ENCODE measurements at regions not wholly inside any gene's neighbourhood (a gene's known extent, or its start where the extent isn't known, plus 50 kb on each side); places are given as distances from the start of the nearest gene placed in this dataset.

DNA sequence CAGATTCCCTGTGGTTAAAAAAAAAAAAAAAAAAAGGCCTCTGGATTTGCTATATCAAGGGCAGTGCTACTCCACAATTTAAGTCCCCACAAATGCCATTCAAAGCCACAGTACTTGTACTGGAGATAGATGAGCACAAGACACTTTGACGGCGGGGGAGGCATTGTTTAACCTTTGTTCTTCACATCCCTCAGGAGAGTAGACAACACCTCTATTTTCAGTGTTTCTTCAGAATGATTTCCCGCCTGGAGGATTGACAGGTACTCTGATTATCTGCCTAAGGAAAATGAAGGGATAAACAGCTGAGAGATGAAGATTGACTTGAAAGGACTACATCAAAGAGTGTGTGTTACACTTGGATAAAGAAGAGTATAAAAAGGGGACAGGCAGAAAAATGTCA is 58.7 kb downstream of the OTOL1 start:
- Histone ChIP-seq H3K27ac (ENCODE audit: low read depth, low read length) (no peak overlapping the region), H3K27me3 (ENCODE audit: insufficient read depth, low read length) (no peaks in the 10 kb centered on the region), H3K36me3 (ENCODE audit: insufficient read depth, low read length) (no peaks in the 10 kb centered on the region), H3K4me3 (ENCODE audit: low read length) (no peak overlapping the region), H3K9me3 (ENCODE audit: insufficient read depth, low read depth, low read length) (no peaks in the 10 kb centered on the region), H3K4me1 (ENCODE audit: insufficient read depth, low read length) (peaks cover 6% of the 10 kb centered on the region; the same call in 1 of the 2 replicates), H3K9ac (ENCODE audit: low read depth, low read length) (no peak overlapping the region)
- WGBS, result 90% methylated on average over 3 of the region's 3 CpGs

DNA sequence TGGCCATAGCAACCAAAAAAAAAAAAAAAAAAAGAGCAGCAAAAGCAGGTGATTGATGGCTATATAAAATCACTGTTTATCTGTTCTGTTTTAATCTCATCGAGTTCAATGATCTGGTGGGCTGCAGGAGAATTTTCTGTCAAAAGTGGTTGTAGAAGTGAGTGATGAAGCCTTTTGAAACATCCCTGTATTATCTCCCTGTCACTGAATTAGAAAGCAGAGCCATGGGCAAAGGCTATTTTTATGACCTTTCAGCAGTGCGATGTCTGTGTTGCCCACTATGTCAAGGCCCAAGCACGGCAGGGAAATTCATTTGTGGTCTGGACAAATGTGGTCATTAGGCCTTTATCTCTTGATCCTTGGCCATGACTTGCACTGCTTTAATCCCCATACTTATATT is 59.9 kb downstream of the OTOL1 start:
- H3K4me3 ChIP-seq (ENCODE audit: low read length), result no peak overlapping the region
- WGBS, result 97% methylated on average over 3 of the region's 3 CpGs
- H3K27ac ChIP-seq (ENCODE audit: low read depth, low read length), result no peak overlapping the region
- no peaks in the 10 kb centered on the region for H3K36me3 ChIP-seq (ENCODE audit: insufficient read depth, low read length)
- peaks cover 6% of the 10 kb centered on the region; the same call in 1 of the 2 replicates for H3K4me1 ChIP-seq (ENCODE audit: insufficient read depth, low read length)
- no peak overlapping the region for H3K9ac ChIP-seq (ENCODE audit: low read depth, low read length)
- H3K9me3 ChIP-seq (ENCODE audit: insufficient read depth, low read depth, low read length), result no peaks in the 10 kb centered on the region
- H3K27me3 ChIP-seq (ENCODE audit: insufficient read depth, low read length), result no peaks in the 10 kb centered on the region

DNA sequence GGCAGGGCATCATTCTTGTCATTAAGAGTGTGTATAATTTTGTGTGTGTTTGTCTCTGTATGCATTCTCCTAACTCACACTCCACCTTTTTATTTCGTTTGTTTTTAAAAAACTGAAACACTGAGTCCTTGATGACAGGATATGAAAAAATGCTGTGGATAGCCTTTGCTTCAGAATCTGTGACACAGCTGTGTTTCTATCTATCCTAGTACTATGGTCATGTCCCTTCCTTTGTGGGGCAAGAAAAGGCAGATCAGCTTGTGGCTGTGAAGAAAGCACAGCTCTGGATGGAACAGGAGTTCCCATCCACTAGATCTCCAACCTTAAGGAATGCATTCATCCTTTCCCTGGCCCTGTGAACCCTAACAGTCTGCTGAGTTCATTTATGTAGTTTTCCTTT is 60.3 kb downstream of the OTOL1 start:
- no peak overlapping the region for H3K4me3 ChIP-seq (ENCODE audit: low read length)
- WGBS, result 83% methylated on average over 1 of the region's 1 CpG
- H3K9me3 ChIP-seq (ENCODE audit: insufficient read depth, low read depth, low read length), result no peaks in the 10 kb centered on the region
- H3K4me1 ChIP-seq (ENCODE audit: insufficient read depth, low read length), result peaks cover 6% of the 10 kb centered on the region; the same call in 1 of the 2 replicates
- H3K27ac ChIP-seq (ENCODE audit: low read depth, low read length), result no peak overlapping the region
- H3K27me3 ChIP-seq (ENCODE audit: insufficient read depth, low read length), result no peaks in the 10 kb centered on the region
- no peak overlapping the region for H3K9ac ChIP-seq (ENCODE audit: low read depth, low read length)
- H3K36me3 ChIP-seq (ENCODE audit: insufficient read depth, low read length), result no peaks in the 10 kb centered on the region

- no peak overlapping the region for H3K9ac ChIP-seq (ENCODE audit: low read depth, low read length)
Measured at GRCh38 chr3:161557445-161558150, 61.0 kb downstream of the OTOL1 start.

GRCh38 chr3:161558236-161558635 is 61.6 kb downstream of the OTOL1 start:
- Histone ChIP-seq H3K4me3 (ENCODE audit: low read length) (no peak overlapping the region), H3K27ac (ENCODE audit: low read depth, low read length) (no peak overlapping the region), H3K4me1 (ENCODE audit: insufficient read depth, low read length) (peaks cover 6% of the 10 kb centered on the region; the same call in 1 of the 2 replicates), H3K27me3 (ENCODE audit: insufficient read depth, low read length) (no peaks in the 10 kb centered on the region), H3K36me3 (ENCODE audit: insufficient read depth, low read length) (no peaks in the 10 kb centered on the region), H3K9ac (ENCODE audit: low read depth, low read length) (no peak overlapping the region), H3K9me3 (ENCODE audit: insufficient read depth, low read depth, low read length) (no peaks in the 10 kb centered on the region)
- WGBS, result 95% methylated on average over 4 of the region's 4 CpGs

More at GRCh38 chr3:161557445-161558150, 61.0 kb downstream of the OTOL1 start:
- H3K9me3 ChIP-seq (ENCODE audit: insufficient read depth, low read depth, low read length), result no peaks in the 10 kb centered on the region
- no peak overlapping the region for H3K27ac ChIP-seq (ENCODE audit: low read depth, low read length)
- whole genome bisulfite sequencing, result 91% methylated on average over 5 of the region's 5 CpGs
- no peak overlapping the region for H3K4me3 ChIP-seq (ENCODE audit: low read length)
- no peaks in the 10 kb centered on the region for H3K27me3 ChIP-seq (ENCODE audit: insufficient read depth, low read length)
- peaks cover 6% of the 10 kb centered on the region; the same call in 1 of the 2 replicates for H3K4me1 ChIP-seq (ENCODE audit: insufficient read depth, low read length)
- H3K36me3 ChIP-seq (ENCODE audit: insufficient read depth, low read length), result no peaks in the 10 kb centered on the region

DNA sequence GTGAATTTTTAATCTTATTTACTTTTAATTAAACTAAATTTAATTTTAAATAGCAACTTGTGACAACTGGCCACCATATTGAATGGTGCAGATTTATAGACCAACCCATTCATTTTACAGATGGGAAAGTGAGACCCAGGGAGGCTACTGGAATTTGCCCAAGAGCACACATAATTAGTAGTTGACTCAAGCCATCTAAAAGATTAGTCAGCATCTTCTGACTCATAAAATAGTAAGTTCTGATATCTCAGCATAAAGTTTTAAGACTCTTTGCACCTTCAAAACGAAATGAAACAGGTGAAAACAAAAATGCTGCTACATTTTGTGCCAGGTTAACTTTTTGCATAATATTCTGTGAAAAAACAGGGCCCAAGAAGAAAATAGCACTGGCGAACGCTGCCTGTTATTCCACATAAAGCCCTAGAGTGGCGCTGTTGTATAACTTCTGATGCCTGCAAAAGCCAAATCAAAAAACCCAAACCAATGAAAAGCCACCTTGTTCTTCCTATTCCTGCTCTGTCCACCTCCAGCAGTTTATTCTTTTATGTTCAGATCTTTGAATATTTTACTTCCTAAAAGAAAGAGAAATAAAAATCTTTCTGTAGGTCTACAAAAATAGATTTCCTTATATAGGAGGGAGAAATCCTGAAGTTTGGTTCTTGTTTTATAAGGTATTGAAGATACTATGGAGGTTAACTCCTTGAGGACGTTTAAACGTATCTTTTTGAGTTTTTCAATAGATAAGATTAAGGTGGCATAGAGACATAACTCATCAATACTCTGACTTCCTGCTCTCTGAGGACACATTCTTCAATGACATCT is 62.8 kb downstream of the OTOL1 start:
- Histone ChIP-seq H3K4me3 (ENCODE audit: low read length) (no peak overlapping the region), H3K36me3 (ENCODE audit: insufficient read depth, low read length) (no peaks in the 10 kb centered on the region), H3K4me1 (ENCODE audit: insufficient read depth, low read length) (peaks cover 6% of the 10 kb centered on the region; the same call in 1 of the 2 replicates), H3K27ac (ENCODE audit: low read depth, low read length) (no peak overlapping the region), H3K27me3 (ENCODE audit: insufficient read depth, low read length) (no peaks in the 10 kb centered on the region), H3K9me3 (ENCODE audit: insufficient read depth, low read depth, low read length) (no peaks in the 10 kb centered on the region), H3K9ac (ENCODE audit: low read depth, low read length) (no peak overlapping the region)
- 33% methylated on average over 6 of the region's 6 CpGs for WGBS

DNA sequence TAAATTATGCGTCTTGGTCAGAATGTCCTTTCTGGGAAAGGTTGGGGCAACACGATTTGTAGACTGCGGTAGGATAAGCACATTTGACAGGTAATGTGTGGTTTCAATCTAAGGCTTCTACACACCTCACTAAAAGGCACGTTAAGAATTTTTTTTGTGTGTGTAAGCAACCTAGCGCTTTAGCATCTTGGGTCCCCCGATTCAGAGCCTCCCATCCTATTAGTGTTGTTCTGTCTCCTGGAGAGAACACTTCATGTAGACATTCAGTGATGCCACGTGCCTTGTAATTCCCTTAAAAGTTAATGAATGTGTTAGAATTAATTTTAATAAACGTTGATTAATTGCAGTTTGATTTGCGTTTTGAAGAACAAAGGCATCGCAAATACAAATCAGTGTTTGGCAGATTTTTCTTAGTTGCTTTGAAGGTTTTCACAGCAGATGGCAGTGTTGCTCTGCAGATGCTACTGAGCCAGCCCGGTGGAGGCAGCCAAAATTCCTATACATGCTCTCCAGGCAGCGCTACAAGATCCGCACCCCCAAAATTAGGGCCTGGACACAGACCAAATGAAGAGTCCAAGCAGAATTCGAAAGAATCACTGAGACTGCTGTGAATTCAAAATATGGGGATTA is 63.5 kb downstream of the OTOL1 start:
- 35% methylated on average over 14 of the region's 14 CpGs for WGBS
- no peak overlapping the region for H3K27ac ChIP-seq (ENCODE audit: low read depth, low read length)
- H3K4me1 ChIP-seq (ENCODE audit: insufficient read depth, low read length), result peaks cover 6% of the 10 kb centered on the region; the same call in 1 of the 2 replicates
- H3K9ac ChIP-seq (ENCODE audit: low read depth, low read length), result no peak overlapping the region
- no peaks in the 10 kb centered on the region for H3K36me3 ChIP-seq (ENCODE audit: insufficient read depth, low read length)
- H3K4me3 ChIP-seq (ENCODE audit: low read length), result no peak overlapping the region
- no peaks in the 10 kb centered on the region for H3K9me3 ChIP-seq (ENCODE audit: insufficient read depth, low read depth, low read length)
- H3K27me3 ChIP-seq (ENCODE audit: insufficient read depth, low read length), result no peaks in the 10 kb centered on the region

DNA sequence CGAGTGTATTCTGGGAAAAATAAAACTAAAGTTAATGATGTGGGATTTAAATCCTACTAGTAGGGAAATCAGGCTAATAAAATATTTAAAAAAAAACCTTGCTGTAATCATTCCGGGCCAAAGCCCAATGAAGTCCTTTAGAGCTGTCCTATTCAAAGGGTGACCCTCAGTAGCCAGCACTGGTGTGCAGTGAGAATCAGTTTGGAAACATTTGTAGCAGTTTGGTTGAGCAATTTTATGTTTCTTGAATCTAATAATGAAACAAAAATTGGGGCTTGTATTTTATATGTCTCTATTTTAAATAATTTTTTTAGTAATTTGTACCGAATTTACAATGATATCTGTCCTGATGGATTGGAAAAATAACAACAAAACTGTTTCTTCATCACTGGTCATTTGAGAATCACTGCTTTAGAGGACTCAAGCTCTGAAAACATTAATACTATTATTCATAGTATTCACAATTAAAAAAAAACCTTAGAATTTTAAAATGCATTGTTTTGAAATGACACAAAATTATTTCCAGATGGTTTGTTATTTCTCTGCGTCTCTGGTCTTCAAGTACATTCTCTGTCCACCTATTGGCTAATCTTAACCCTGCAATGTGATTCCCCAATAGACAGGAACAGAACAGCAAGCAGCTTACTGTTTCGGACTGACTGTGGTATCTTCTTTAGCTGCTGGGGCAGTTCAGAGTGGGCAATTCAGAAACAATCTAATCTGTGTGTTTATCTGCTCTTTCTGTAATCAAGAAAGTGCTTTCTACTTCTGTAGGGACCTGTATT is 71.2 kb downstream of the OTOL1 start:
- 91% methylated on average over 4 of the region's 5 CpGs for WGBS
- Histone ChIP-seq H3K4me3 (ENCODE audit: low read length) (no peak overlapping the region), H3K27me3 (ENCODE audit: insufficient read depth, low read length) (no peaks in the 10 kb centered on the region), H3K4me1 (ENCODE audit: insufficient read depth, low read length) (no peaks in the 10 kb centered on the region), H3K9ac (ENCODE audit: low read depth, low read length) (no peak overlapping the region), H3K36me3 (ENCODE audit: insufficient read depth, low read length) (no peaks in the 10 kb centered on the region), H3K27ac (ENCODE audit: low read depth, low read length) (no peak overlapping the region), H3K9me3 (ENCODE audit: insufficient read depth, low read depth, low read length) (no peaks in the 10 kb centered on the region)

- Histone ChIP-seq H3K27ac (ENCODE audit: low read depth, low read length) (no peak overlapping the region), H3K27me3 (ENCODE audit: insufficient read depth, low read length) (no peaks in the 10 kb centered on the region), H3K9me3 (ENCODE audit: insufficient read depth, low read depth, low read length) (no peaks in the 10 kb centered on the region), H3K4me3 (ENCODE audit: low read length) (no peak overlapping the region), H3K36me3 (ENCODE audit: insufficient read depth, low read length) (no peaks in the 10 kb centered on the region), H3K4me1 (ENCODE audit: insufficient read depth, low read length) (no peaks in the 10 kb centered on the region), H3K9ac (ENCODE audit: low read depth, low read length) (no peak overlapping the region)
- WGBS, result 90% methylated on average over 2 of the region's 2 CpGs
Measured at GRCh38 chr3:161568671-161569070, 72.1 kb downstream of the OTOL1 start.

DNA sequence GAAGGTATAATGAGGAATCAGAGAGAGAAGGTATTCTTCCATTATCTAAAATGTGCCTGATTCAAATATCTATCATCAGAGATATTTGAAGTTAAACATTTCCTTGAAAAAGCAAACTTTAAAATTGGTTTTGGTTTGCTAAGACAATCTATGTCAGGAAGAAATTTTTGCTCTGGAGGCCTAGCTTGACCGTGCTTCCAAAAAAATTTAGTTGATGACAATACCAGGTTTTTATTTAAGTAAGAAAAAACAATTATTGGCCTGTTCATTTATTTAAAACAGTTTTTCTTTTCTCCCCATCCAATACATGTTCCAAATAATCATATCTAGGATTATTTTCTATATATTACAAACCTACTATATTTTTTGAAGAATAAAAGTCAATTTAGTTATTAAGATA is 75.3 kb downstream of the OTOL1 start:
- Histone ChIP-seq H3K9me3 (ENCODE audit: insufficient read depth, low read depth, low read length) (no peaks in the 10 kb centered on the region), H3K4me3 (ENCODE audit: low read length) (no peak overlapping the region), H3K27me3 (ENCODE audit: insufficient read depth, low read length) (no peaks in the 10 kb centered on the region), H3K36me3 (ENCODE audit: insufficient read depth, low read length) (no peaks in the 10 kb centered on the region), H3K4me1 (ENCODE audit: insufficient read depth, low read length) (no peaks in the 10 kb centered on the region), H3K27ac (ENCODE audit: low read depth, low read length) (no peak overlapping the region), H3K9ac (ENCODE audit: low read depth, low read length) (no peak overlapping the region)
- 100% methylated on average over 1 of the region's 1 CpG for WGBS

Data from HUES64 (cell line).